ENCODE measurements at regions not wholly inside any gene's neighbourhood (a gene's known extent, or its start where the extent isn't known, plus 50 kb on each side); places are given as distances from the start of the nearest gene placed in this dataset.

DNA sequence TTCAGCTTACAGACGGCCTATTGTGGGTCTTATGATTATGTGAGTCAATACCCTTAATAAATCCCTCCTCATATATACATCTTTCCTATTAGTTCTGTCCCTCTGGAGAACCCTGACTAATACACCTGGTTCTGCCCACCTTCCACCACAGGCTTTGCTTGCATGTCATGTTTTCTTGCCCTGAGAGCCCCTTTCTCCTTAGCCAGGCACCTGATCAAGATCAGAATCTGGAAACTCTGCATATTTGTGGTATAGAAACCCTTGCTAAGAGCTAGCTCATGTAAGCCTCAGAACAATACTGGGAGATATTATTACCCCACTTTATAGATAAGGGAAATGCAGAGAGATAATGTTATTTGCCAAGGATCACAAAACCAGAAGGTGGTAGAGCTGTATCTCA, 52.9 kb upstream of the JDP2 start:
- no peak overlapping the region for H3K27ac ChIP-seq
- H3K4me3 ChIP-seq: no peak overlapping the region
- intact Hi-C loops (cut with DNase I): no loop called here
- DNase-seq (ENCODE audit: extremely low spot score in 2 of 2): peak in 1 of 2 donors; percentile 11
- H3K9me3 ChIP-seq: no peaks in the 10 kb centered on the region
- no peaks in the 10 kb centered on the region for H3K27me3 ChIP-seq
- no peaks in the 10 kb centered on the region for H3K36me3 ChIP-seq
- no peak for TF ChIP-seq POLR2AphosphoS5 (IDR thresholded peaks at IDR 0.05; ENCODE audit: insufficient read depth in 1 of 2, low read depth in 1 of 2)
- TF ChIP-seq, protein P1, sequence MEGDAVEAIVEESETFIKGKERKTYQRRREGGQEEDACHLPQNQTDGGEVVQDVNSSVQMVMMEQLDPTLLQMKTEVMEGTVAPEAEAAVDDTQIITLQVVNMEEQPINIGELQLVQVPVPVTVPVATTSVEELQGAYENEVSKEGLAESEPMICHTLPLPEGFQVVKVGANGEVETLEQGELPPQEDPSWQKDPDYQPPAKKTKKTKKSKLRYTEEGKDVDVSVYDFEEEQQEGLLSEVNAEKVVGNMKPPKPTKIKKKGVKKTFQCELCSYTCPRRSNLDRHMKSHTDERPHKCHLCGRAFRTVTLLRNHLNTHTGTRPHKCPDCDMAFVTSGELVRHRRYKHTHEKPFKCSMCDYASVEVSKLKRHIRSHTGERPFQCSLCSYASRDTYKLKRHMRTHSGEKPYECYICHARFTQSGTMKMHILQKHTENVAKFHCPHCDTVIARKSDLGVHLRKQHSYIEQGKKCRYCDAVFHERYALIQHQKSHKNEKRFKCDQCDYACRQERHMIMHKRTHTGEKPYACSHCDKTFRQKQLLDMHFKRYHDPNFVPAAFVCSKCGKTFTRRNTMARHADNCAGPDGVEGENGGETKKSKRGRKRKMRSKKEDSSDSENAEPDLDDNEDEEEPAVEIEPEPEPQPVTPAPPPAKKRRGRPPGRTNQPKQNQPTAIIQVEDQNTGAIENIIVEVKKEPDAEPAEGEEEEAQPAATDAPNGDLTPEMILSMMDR (IDR thresholded peaks at IDR 0.05): no peak
- no peak for TF ChIP-seq POLR2A (IDR thresholded peaks at IDR 0.05)
- peaks cover under 1% of the 10 kb centered on the region for H3K4me1 ChIP-seq

DNA sequence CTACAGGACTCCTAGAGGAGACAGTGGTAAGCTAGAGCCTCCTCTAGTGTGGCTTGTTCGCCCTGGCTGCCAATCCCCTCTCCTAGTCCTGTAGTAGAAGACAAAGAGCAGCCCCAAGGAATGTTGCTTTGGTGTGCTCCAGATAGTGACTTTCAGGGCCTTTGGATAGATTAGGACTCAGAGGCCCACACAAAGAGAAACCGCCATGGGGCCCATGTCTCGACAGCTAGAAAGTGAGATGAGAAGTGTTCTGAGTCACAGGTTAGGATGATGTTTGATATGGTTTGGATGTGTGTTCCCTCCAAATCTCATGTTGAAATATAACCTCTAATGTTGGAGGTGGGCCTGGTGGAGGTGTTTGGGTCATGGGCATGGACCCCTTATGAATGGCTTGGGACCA, 51.8 kb upstream of the JDP2 start:
- H3K4me3 ChIP-seq: no peak overlapping the region
- peaks cover 11% of the 10 kb centered on the region for H3K4me1 ChIP-seq
- no peaks in the 10 kb centered on the region for H3K27me3 ChIP-seq
- no peaks in the 10 kb centered on the region for H3K9me3 ChIP-seq
- peak in 1 of 2 donors; percentile 20 for DNase-seq (ENCODE audit: extremely low spot score in 2 of 2)
- intact Hi-C loops (cut with DNase I): no loop called here
- TF ChIP-seq, protein P1 (IDR thresholded peaks at IDR 0.05): no peak
- H3K36me3 ChIP-seq: no peaks in the 10 kb centered on the region
- no peak overlapping the region for H3K27ac ChIP-seq
